Stomach smooth muscle (tissue), 2 donors: ENCODE measurements at regions not wholly inside any gene's neighbourhood (a gene's known extent, or its start where the extent isn't known, plus 50 kb on each side); places are given as distances from the start of the nearest gene placed in this dataset.

Experiments
- H3K27ac ChIP-seq: one replicate; pipeline ENCODE4 v1.7.0; 2013; ENCODE audit warnings: mild to moderate bottlenecking, low read length, inconsistent platforms
- H3K27me3 ChIP-seq, 2 donors: one replicate each; pipeline ENCODE4 v1.7.0; 2013; ENCODE audit warnings: low read length in 2 of 2; ENCODE audit not compliant: insufficient read depth in 2 of 2, control insufficient read depth in 1 of 2
- H3K36me3 ChIP-seq, 2 donors: one replicate each; pipeline ENCODE4 v1.7.0; 2013; ENCODE audit warnings: low read length in 2 of 2; ENCODE audit not compliant: control insufficient read depth in 2 of 2, insufficient read depth in 2 of 2
- H3K4me1 ChIP-seq: one replicate; pipeline ENCODE4 v1.7.0; 2013; ENCODE audit warnings: low read length; ENCODE audit not compliant: control insufficient read depth, insufficient read depth
- H3K4me3 ChIP-seq, 2 donors: one replicate each; pipeline ENCODE4 v1.7.0; 2013; ENCODE audit warnings: low read length in 2 of 2
- H3K9ac ChIP-seq, 2 donors: one replicate each; pipeline ENCODE4 v1.7.0; 2013; ENCODE audit warnings: low read length in 2 of 2, mild to moderate bottlenecking in 1 of 2
- H3K9me3 ChIP-seq, 2 donors: one replicate each; pipeline ENCODE4 v1.7.0; 2013; ENCODE audit warnings: low read length in 2 of 2; ENCODE audit not compliant: control insufficient read depth in 2 of 2
- donor health status: healthy.
- donor health status: Pancreatic carcinoma.

DNA sequence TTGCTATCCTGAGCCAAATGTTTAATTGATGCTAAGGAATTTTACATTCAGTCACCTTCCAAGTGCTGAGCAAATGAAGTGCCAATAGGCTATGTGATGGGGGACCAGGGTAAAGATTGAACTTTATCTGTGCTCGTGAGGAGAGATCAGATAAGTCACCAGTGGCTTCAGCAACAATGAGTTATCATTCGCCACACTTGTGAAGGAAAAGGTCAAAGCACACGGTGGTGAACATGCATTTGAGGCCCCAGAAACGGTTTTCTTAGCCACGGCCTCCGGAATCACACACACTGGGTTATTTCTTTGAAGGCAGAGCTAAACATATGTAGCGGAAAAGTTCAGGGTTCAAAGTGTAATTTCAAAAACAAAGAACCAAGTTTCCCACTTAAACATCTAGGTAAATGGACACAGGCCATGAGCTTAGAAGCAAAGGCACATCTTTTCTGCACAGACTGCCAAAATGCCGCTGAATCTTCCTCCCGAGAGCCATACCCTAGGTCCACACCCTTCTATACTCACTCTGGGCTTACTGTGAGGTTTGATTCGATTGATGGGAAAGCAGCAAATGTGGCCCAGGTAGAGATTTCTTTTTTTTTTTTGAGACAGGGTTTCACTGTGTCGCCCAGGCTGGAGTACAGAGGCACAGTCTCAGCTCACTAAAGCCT, 268.5 kb downstream of the SHQ1 start:
- Histone ChIP-seq H3K4me3 (no peak overlapping the region), H3K9me3 (no peaks in the 10 kb centered on the region), H3K9ac (no peak overlapping the region), H3K4me1 (no peaks in the 10 kb centered on the region), H3K27ac (no peak overlapping the region), H3K27me3 (no peaks in the 10 kb centered on the region), H3K36me3 (no peaks in the 10 kb centered on the region)

DNA sequence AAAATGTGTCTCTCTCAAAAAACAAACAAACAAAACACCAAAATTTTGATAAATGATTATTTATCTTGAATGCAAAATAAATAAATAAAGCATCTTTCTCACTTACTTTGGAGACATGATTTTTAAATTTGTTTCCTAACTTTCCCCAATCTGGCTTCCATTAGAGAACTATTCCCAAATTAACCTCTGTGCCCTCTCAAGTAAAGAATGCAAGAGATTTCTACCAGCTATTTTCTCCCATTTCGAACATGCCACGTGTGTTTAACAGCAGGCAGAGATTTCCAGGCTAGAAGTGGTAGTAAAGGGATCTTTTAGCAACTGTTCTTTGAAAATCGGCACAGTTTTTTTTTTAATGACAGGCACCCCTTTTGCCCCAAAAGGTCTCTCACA, 269.1 kb downstream of the SHQ1 start:
- Histone ChIP-seq H3K27me3 (no peaks in the 10 kb centered on the region), H3K27ac (no peak overlapping the region), H3K9ac (no peak overlapping the region), H3K9me3 (no peaks in the 10 kb centered on the region), H3K4me1 (no peaks in the 10 kb centered on the region), H3K36me3 (no peaks in the 10 kb centered on the region), H3K4me3 (no peak overlapping the region)

DNA sequence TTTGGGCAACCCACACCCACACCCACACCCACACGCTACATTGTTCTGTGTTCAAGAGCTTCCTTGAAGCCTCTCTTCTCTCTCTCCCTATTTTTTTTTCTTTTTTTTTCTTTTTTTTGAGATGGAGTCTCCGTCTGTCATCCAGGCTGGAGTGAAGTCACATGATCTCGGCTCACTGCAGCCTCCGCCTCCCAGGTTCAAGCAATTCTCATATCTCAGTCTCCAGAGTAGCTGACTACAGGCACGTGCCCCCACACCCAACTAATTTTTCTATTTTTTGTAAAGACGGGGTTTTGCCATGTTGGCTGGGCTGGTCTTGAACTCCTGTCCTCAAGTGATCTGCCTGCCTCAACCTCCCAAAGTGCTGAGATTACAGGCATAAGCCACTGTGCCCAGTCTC, 271.1 kb downstream of the SHQ1 start:
- H3K36me3 ChIP-seq = no peaks in the 10 kb centered on the region
- H3K9me3 ChIP-seq = no peaks in the 10 kb centered on the region
- no peak overlapping the region for H3K27ac ChIP-seq
- no peak overlapping the region for H3K9ac ChIP-seq
- H3K27me3 ChIP-seq = no peaks in the 10 kb centered on the region
- H3K4me1 ChIP-seq = no peaks in the 10 kb centered on the region
- no peak overlapping the region for H3K4me3 ChIP-seq

DNA sequence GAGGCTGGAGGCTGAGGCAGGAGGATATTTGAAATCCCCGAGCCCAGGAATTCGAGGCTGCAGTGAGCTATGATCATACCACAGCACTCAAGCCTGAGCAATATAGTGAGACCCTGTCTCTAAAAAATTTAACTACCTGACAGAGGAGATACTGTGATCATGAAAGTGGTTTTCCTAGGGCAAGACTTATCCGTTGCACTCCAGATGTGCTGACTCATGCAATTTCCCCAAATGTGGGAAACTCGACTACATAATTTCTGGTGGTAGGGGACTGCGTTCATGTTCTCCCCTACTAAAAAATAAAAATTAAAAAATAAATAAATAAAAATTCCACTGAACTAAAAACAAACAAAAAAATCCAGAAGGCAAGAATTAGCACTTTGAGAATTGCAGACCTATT, 271.7 kb downstream of the SHQ1 start:
- Histone ChIP-seq H3K27me3 (peaks cover 0 to 2% of the 10 kb centered on the region in 2 donors), H3K36me3 (no peaks in the 10 kb centered on the region), H3K9me3 (no peaks in the 10 kb centered on the region), H3K27ac (no peak overlapping the region), H3K9ac (no peak overlapping the region), H3K4me1 (no peaks in the 10 kb centered on the region), H3K4me3 (no peak overlapping the region)

DNA sequence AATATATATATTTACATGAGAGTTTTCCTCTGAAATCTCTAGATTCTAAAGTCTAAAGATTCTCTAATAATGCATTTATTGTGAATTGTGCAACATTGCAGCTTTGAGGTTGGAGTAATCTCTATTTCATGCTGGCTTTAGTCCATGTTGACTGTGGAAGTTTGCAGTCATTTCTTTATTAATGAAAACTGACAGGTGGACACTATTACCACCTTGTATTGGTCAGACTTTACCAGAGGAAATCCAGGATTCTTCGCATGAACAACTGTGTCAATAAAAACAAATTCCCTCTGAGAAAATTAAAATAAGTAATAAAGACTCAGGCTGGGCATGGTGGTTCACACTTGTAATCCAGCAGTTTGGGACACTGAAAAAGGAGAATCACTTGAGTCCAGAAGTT, 274.1 kb downstream of the SHQ1 start:
- Histone ChIP-seq H3K27ac (no peak overlapping the region), H3K9me3 (no peaks in the 10 kb centered on the region), H3K27me3 (peaks cover 0 to 2% of the 10 kb centered on the region in 2 donors), H3K36me3 (no peaks in the 10 kb centered on the region), H3K4me1 (no peaks in the 10 kb centered on the region), H3K4me3 (no peak overlapping the region), H3K9ac (no peak overlapping the region)

DNA sequence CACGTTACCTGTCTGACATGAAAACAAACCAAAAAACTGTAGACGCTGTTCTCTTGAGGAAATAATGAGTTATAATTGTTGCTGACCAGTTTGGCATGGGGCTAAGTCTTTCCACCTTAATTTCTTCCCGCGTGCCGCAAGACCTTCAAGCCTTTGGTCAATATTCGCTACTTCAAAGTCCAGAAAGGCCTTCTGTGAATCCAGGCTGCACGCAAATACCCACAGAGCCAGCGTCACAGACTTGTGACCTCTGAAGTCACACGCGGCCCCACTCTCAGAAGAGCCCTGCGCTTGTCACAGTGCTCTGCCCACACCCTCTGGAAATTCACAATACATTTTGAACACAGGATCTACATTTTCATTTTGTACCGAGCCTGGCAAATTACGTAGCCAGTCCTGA, 275.2 kb downstream of the SHQ1 start:
- Histone ChIP-seq H3K9ac (no peak overlapping the region), H3K9me3 (no peaks in the 10 kb centered on the region), H3K36me3 (no peaks in the 10 kb centered on the region), H3K4me1 (no peaks in the 10 kb centered on the region), H3K4me3 (no peak overlapping the region), H3K27ac (no peak overlapping the region), H3K27me3 (peaks cover 0 to 2% of the 10 kb centered on the region in 2 donors)

DNA sequence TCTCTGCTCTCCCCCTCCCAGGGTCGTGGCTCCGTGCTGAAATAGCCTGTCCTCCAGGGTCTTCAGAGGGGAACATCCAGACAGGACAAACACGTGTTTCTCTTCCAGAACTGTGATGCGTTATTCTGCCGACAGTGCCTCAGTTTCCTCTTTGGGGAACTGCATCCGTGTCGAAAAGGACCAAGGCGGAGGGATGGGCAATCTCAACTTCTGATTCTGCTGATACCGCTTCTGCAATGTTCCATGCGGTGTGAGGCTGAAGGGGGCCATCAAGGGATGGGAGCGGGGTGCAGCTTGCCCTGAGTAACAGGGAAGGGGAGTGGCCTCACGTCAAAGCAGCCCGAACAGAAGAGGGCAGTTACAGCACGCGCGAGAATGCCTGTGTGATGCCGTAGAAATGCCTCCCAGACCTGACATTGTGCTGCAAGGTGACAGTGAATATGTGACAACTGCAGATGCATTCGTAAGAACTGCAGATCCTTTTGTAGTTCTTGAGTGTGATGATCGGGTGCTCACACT, 275.7 kb downstream of the SHQ1 start:
- no peak overlapping the region for H3K9ac ChIP-seq
- no peak overlapping the region for H3K27ac ChIP-seq
- H3K4me3 ChIP-seq = no peak overlapping the region
- H3K36me3 ChIP-seq = no peaks in the 10 kb centered on the region
- peaks cover 0 to 2% of the 10 kb centered on the region in 2 donors for H3K27me3 ChIP-seq
- no peaks in the 10 kb centered on the region for H3K4me1 ChIP-seq
- no peaks in the 10 kb centered on the region for H3K9me3 ChIP-seq

DNA sequence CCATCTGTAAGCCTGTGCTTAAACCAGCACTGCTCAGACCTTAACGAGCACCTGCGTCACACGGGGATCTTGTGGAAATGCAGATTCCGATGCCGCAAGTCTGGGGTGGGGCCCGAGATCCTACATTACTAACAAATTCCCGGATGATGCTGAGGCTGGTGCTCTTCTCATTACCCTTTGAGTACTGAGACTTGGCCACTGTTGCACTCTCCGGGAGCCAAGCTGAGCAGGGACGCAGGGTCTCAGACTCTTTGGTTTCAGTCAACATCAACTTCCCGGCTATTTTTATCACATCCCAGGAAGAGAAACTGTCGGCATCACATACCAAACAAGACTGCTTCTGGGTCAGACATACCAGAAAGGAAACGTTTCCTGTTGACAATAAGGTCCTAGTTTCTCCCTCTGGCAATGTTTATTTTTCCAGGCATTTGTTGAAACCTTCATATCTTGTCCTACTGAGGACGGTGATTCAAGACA, 276.6 kb downstream of the SHQ1 start:
- no peaks in the 10 kb centered on the region for H3K9me3 ChIP-seq
- H3K36me3 ChIP-seq = no peaks in the 10 kb centered on the region
- no peak overlapping the region for H3K9ac ChIP-seq
- no peak overlapping the region for H3K27ac ChIP-seq
- no peaks in the 10 kb centered on the region for H3K4me1 ChIP-seq
- peaks cover 0 to 2% of the 10 kb centered on the region in 2 donors for H3K27me3 ChIP-seq
- H3K4me3 ChIP-seq = no peak overlapping the region

DNA sequence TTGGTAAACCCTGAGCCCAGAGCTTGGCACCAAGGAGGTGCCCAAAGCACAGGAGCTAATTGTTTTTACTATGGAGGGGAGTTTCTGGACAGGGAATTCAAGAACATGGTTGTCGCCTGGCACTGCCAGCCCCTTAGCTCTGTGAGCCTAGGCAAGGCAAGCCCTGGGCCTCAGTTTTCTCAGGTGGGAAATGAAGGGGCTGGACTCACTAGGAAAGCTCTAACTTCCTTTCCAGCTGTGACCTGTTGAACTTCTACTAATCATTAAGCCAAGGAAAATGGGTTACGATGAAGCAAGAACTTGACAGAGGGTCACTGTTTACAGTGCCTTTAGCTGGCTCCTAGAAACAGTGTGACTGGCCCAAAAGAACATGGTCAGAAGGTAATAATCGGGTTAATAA, 277.2 kb downstream of the SHQ1 start:
- Histone ChIP-seq H3K27me3 (peaks cover 0 to 2% of the 10 kb centered on the region in 2 donors), H3K4me1 (no peaks in the 10 kb centered on the region), H3K27ac (no peak overlapping the region), H3K9me3 (no peaks in the 10 kb centered on the region), H3K36me3 (no peaks in the 10 kb centered on the region), H3K9ac (no peak overlapping the region), H3K4me3 (no peak overlapping the region)

DNA sequence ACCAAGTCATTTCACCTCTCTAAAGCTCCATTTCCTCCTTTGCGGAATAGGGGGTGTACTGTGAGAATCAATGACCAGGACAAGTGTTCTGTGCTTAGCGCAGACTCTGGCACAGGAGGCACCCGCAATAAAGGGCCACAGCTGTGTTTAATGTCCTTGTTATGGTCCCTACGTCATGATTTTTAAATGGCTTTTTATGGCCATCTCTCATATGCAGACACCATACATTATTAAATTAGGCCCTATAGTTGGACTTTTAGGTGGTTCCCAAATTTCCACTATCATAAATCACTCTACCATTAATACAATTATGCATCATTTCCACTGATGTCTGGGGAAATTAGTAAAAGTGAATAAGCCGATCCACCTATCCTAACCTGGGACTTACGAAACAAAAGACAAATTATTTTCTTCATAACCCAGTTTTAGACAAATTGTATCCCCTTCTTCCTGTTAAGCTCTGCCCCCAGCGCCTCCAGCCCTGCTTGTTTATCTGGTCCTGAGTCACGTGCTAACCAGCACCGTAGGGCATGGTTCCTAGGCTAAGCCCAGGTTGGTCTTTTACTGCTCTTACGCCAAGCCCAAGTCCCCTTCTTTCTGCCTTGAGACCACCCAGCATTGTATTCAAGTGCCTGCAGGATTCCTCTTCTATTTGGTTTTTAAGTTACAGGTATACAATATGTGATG, 278.3 kb downstream of the SHQ1 start:
- H3K36me3 ChIP-seq = no peaks in the 10 kb centered on the region
- H3K4me1 ChIP-seq = no peaks in the 10 kb centered on the region
- H3K9ac ChIP-seq = no peak overlapping the region
- no peaks in the 10 kb centered on the region for H3K9me3 ChIP-seq
- peaks cover 0 to 2% of the 10 kb centered on the region in 2 donors for H3K27me3 ChIP-seq
- no peak overlapping the region for H3K27ac ChIP-seq
- H3K4me3 ChIP-seq = no peak overlapping the region

DNA sequence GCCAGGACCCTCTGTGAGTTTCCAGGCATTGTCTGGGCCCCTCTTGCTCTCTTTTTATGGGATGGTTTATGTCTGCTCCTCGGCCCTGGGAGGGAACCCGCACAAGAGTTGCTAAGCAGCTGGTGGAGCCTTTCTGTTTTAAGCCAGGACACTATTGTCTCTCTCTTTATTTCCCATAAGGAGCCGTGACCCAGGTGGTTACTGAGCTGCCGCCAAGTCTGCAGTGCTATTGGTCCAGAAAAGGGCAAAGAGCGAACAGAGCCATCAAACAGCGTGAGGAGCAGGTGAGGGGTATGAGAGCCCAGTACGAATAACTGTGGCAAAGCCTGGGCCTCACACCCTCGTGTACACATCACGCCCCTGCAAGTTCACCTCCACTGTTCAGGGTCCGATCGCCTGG, 280.2 kb downstream of the SHQ1 start:
- H3K27ac ChIP-seq = no peak overlapping the region
- no peaks in the 10 kb centered on the region for H3K9me3 ChIP-seq
- H3K36me3 ChIP-seq = no peaks in the 10 kb centered on the region
- no peaks in the 10 kb centered on the region for H3K4me1 ChIP-seq
- peaks cover 0 to 2% of the 10 kb centered on the region in 2 donors for H3K27me3 ChIP-seq
- H3K9ac ChIP-seq = no peak overlapping the region
- no peak overlapping the region for H3K4me3 ChIP-seq
